ENCODE measurements at regions not wholly inside any gene's neighbourhood (a gene's known extent, or its start where the extent isn't known, plus 50 kb on each side); places are given as distances from the start of the nearest gene placed in this dataset.

- H3K9ac ChIP-seq (ENCODE audit: low read length): no peak overlapping the region
- DNase-seq: peak; percentile 53
Observed at GRCh38 chr20:2236256-2236655, 59.5 kb upstream of the TGM3 start.

GRCh38 chr20:2237059-2237458 is 58.7 kb upstream of the TGM3 start:
- Histone ChIP-seq H3K27ac (ENCODE audit: low read length) (no peak overlapping the region), H4K20me1 (ENCODE audit: insufficient read depth, low read length) (no peaks in the 10 kb centered on the region), H3K4me1 (ENCODE audit: low read length) (peaks cover 25% of the 10 kb centered on the region), H3K27me3 (replicated peaks; ENCODE audit: insufficient read depth, low read length) (no peaks in the 10 kb centered on the region), H3K36me3 (replicated peaks; ENCODE audit: insufficient read depth, low read length) (no peaks in the 10 kb centered on the region), H2AFZ (ENCODE audit: low read length) (no peak overlapping the region), H3K4me3 (ENCODE audit: low read length) (no peak overlapping the region), H3K9ac (ENCODE audit: low read length) (no peak overlapping the region), H3K9me2 (replicated peaks; ENCODE audit: insufficient read depth, low read length) (no peaks in the 10 kb centered on the region), H3K4me2 (ENCODE audit: low read depth, low read length) (peak overlapping the region; percentile 14; the same call in 1 of the 2 replicates), H3K79me2 (ENCODE audit: low read length) (no peaks in the 10 kb centered on the region), H3K9me3 (replicated peaks; ENCODE audit: insufficient read depth, low read length) (no peaks in the 10 kb centered on the region), H3F3A (ENCODE audit: insufficient read depth, low read length) (peaks cover 14% of the 10 kb centered on the region)
- no peak for DNase-seq
- TF ChIP-seq EZH2 (optimal IDR thresholded peaks at IDR 0.05; ENCODE audit: low read depth, low read length) (no peak), CTCF (IDR thresholded peaks at IDR 0.05; ENCODE audit: low read length) (no peak), EZH2phosphoT487 (IDR thresholded peaks at IDR 0.05; ENCODE audit: low read length) (no peak)

More at GRCh38 chr20:2236256-2236655, 59.5 kb upstream of the TGM3 start:
- no peaks in the 10 kb centered on the region for H3K79me2 ChIP-seq (ENCODE audit: low read length)
- peaks cover 14% of the 10 kb centered on the region for H3F3A ChIP-seq (ENCODE audit: insufficient read depth, low read length)
- H3K9me3 ChIP-seq (replicated peaks; ENCODE audit: insufficient read depth, low read length): no peaks in the 10 kb centered on the region
- H3K4me1 ChIP-seq (ENCODE audit: low read length): peaks cover 25% of the 10 kb centered on the region
- TF ChIP-seq CTCF (IDR thresholded peaks at IDR 0.05; ENCODE audit: low read length) (no peak), EZH2 (optimal IDR thresholded peaks at IDR 0.05; ENCODE audit: low read depth, low read length) (no peak), EZH2phosphoT487 (IDR thresholded peaks at IDR 0.05; ENCODE audit: low read length) (no peak)
- H3K36me3 ChIP-seq (replicated peaks; ENCODE audit: insufficient read depth, low read length): no peaks in the 10 kb centered on the region
- no peak overlapping the region for H2AFZ ChIP-seq (ENCODE audit: low read length)
- peak overlapping the region; percentile 14; the same call in 1 of the 2 replicates for H3K4me2 ChIP-seq (ENCODE audit: low read depth, low read length)
- H3K27ac ChIP-seq (ENCODE audit: low read length): peak overlapping the region; percentile 48; the same call in 1 of the 2 replicates
- H4K20me1 ChIP-seq (ENCODE audit: insufficient read depth, low read length): no peaks in the 10 kb centered on the region
- H3K4me3 ChIP-seq (ENCODE audit: low read length): no peak overlapping the region
- H3K27me3 ChIP-seq (replicated peaks; ENCODE audit: insufficient read depth, low read length): no peaks in the 10 kb centered on the region
- no peaks in the 10 kb centered on the region for H3K9me2 ChIP-seq (replicated peaks; ENCODE audit: insufficient read depth, low read length)

GRCh38 chr20:2238601-2239000 is 57.2 kb upstream of the TGM3 start:
- DNase-seq: no peak
- Histone ChIP-seq H3K36me3 (replicated peaks; ENCODE audit: insufficient read depth, low read length) (no peaks in the 10 kb centered on the region), H2AFZ (ENCODE audit: low read length) (no peak overlapping the region), H3K9ac (ENCODE audit: low read length) (no peak overlapping the region), H3K9me3 (replicated peaks; ENCODE audit: insufficient read depth, low read length) (no peaks in the 10 kb centered on the region), H3K9me2 (replicated peaks; ENCODE audit: insufficient read depth, low read length) (no peaks in the 10 kb centered on the region), H3K79me2 (ENCODE audit: low read length) (no peaks in the 10 kb centered on the region), H3F3A (ENCODE audit: insufficient read depth, low read length) (peaks cover 14% of the 10 kb centered on the region), H3K27me3 (replicated peaks; ENCODE audit: insufficient read depth, low read length) (no peaks in the 10 kb centered on the region), H4K20me1 (ENCODE audit: insufficient read depth, low read length) (no peaks in the 10 kb centered on the region), H3K4me3 (ENCODE audit: low read length) (no peak overlapping the region), H3K4me2 (ENCODE audit: low read depth, low read length) (no peak overlapping the region), H3K27ac (ENCODE audit: low read length) (no peak overlapping the region), H3K4me1 (ENCODE audit: low read length) (peaks cover 25% of the 10 kb centered on the region)
- TF ChIP-seq EZH2 (optimal IDR thresholded peaks at IDR 0.05; ENCODE audit: low read depth, low read length) (no peak), EZH2phosphoT487 (IDR thresholded peaks at IDR 0.05; ENCODE audit: low read length) (no peak), CTCF (IDR thresholded peaks at IDR 0.05; ENCODE audit: low read length) (no peak)
